Spinal cord (tissue), 9 donors: ENCODE measurements at regions not wholly inside any gene's neighbourhood (a gene's known extent, or its start where the extent isn't known, plus 50 kb on each side); places are given as distances from the start of the nearest gene placed in this dataset.
A peak's percentile ranks its signal among the peaks of the same experiment; 100 is the strongest.
"Not testable (repeated sequence)": the region's sequence is repeated elsewhere in the genome, so short reads cannot be mapped to it uniquely, and the experiment has no call there.

Experiments used
- DNase-seq, 6 donors: peaks; one replicate each; pipeline versions ENCODE4 v3.0.0 to v3.0.0-alpha.2; 2013 to 2015; ENCODE audit warnings: low spot score in 6 of 6, low read depth in 4 of 6
- H3K27ac ChIP-seq: one replicate; pipeline ENCODE4 v1.5.1; 2013; ENCODE audit warnings: low read depth, low read length, control low read depth
- H3K27me3 ChIP-seq: one replicate; pipeline ENCODE4 v1.6.1; 2013; ENCODE audit warnings: low read length; ENCODE audit not compliant: control insufficient read depth, insufficient read depth
- H3K36me3 ChIP-seq: one replicate; pipeline ENCODE4 v1.6.1; 2013; ENCODE audit warnings: low read length; ENCODE audit not compliant: control insufficient read depth, insufficient read depth
- H3K4me1 ChIP-seq: one replicate; pipeline ENCODE4 v1.6.1; 2013; ENCODE audit warnings: low read length; ENCODE audit not compliant: control insufficient read depth, insufficient read depth
- H3K4me3 ChIP-seq: one replicate; pipeline ENCODE4 v1.5.1; 2013; ENCODE audit warnings: low read depth, low read length, control low read depth
- H3K9me3 ChIP-seq: one replicate; pipeline ENCODE4 v1.6.1; 2013; ENCODE audit warnings: low read length; ENCODE audit not compliant: control insufficient read depth, insufficient read depth
- WGBS: methylation state at CpG from one replicate; pipeline ENCODE4 v1.1.5; 2013; ENCODE audit warnings: missing lambda C conversion rate; ENCODE audit not compliant: insufficient coverage; 5-methylcytosine and 5-hydroxymethylcytosine counted together
- donor health status: healthy.

DNA sequence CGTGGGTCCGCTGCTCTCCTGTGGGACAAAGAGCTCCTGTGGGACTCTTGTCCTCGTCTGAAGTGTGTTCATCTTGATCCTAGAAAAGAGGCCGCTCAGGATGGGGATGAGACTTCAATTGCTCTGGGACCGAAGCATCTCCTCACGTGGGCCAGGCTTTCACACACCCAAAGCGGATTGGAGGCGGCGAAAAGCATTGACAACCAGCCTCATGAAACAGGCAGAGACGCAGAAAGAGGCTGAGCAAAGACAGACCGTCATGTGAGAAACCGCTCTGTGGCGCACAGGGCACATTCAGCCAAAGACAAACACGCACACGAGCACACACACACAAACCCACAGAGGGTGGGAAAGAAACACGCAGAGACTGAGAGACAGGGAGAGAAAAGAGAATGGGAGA lies 479.5 kb downstream of the SPATA31A7 start:
- Histone ChIP-seq H3K27me3 (no peaks in the 10 kb centered on the region), H3K27ac (no peak overlapping the region), H3K4me1 (no peaks in the 10 kb centered on the region), H3K36me3 (no peaks in the 10 kb centered on the region), H3K4me3 (no peak overlapping the region), H3K9me3 (peaks cover 1% of the 10 kb centered on the region)
- no peak for DNase-seq
- WGBS: 80% methylated on average over 13 of the region's 16 CpGs

GRCh38 chr9:61669831-61670505 lies 480.1 kb downstream of the SPATA31A7 start:
- not testable (repeated sequence) for H3K9me3 ChIP-seq, H3K4me1 ChIP-seq, H3K27ac ChIP-seq, H3K36me3 ChIP-seq, H3K27me3 ChIP-seq, H3K4me3 ChIP-seq
- peak in 1 of 6 donors; percentile 8 for DNase-seq
- WGBS: 69% methylated on average over 45 of the region's 45 CpGs

- H3K36me3 ChIP-seq: no peaks in the 10 kb centered on the region
- H3K9me3 ChIP-seq: peaks cover 2% of the 10 kb centered on the region
- no peaks in the 10 kb centered on the region for H3K4me1 ChIP-seq
- no peak for DNase-seq
- H3K27ac ChIP-seq: no peak overlapping the region
- H3K27me3 ChIP-seq: no peaks in the 10 kb centered on the region
- 69% methylated on average over 20 of the region's 20 CpGs for WGBS
- H3K4me3 ChIP-seq: no peak overlapping the region
Observed at GRCh38 chr9:61670616-61671015, 480.8 kb downstream of the SPATA31A7 start.

GRCh38 chr9:61671276-61671973 lies 481.6 kb downstream of the SPATA31A7 start:
- Histone ChIP-seq H3K27me3 (no peaks in the 10 kb centered on the region), H3K4me3 (no peak overlapping the region), H3K4me1 (no peaks in the 10 kb centered on the region), H3K36me3 (no peaks in the 10 kb centered on the region), H3K9me3 (peaks cover 2% of the 10 kb centered on the region), H3K27ac (no peak overlapping the region)
- DNase-seq: peak in 1 of 6 donors; percentile 2
- 79% methylated on average over 44 of the region's 46 CpGs for WGBS

DNA sequence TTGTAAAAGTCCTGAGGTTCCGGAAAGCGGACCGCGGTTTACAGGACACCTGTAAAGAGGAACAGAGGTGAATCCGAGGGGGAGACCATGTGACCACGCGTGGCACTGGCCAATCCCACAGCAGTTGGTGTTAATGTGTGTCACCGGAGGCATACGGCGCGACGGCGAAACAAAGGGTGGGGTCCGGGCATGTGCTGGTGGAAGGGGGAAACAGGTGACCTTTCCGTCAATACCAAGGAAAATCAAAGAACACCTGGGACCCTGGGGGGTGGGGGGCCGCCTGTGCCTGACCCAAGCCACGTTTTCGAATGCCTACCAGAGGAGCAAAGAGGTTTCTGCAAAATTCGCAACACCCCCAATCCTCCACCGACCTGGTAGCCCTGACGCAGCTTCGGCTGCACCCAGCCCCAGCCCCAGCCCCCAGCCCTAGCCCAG lies 482.3 kb downstream of the SPATA31A7 start:
- not testable (repeated sequence) for H3K27ac ChIP-seq, H3K36me3 ChIP-seq, DNase-seq, H3K4me1 ChIP-seq, H3K9me3 ChIP-seq, H3K27me3 ChIP-seq, H3K4me3 ChIP-seq
- WGBS: 69% methylated on average over 19 of the region's 22 CpGs

- H3K4me1 ChIP-seq, H3K4me3 ChIP-seq, H3K27ac ChIP-seq, DNase-seq, H3K9me3 ChIP-seq, H3K27me3 ChIP-seq, H3K36me3 ChIP-seq: not testable (repeated sequence)
- WGBS: 76% methylated on average over 12 of the region's 16 CpGs
Observed at GRCh38 chr9:61672645-61673167, 482.9 kb downstream of the SPATA31A7 start.

GRCh38 chr9:61673247-61673646 lies 483.4 kb downstream of the SPATA31A7 start:
- no peak overlapping the region for H3K27ac ChIP-seq
- no peaks in the 10 kb centered on the region for H3K27me3 ChIP-seq
- no peaks in the 10 kb centered on the region for H3K4me1 ChIP-seq
- DNase-seq: no peak
- peaks cover 2% of the 10 kb centered on the region for H3K9me3 ChIP-seq
- no peak overlapping the region for H3K4me3 ChIP-seq
- H3K36me3 ChIP-seq: no peaks in the 10 kb centered on the region
- 63% methylated on average over 8 of the region's 13 CpGs for WGBS

DNA sequence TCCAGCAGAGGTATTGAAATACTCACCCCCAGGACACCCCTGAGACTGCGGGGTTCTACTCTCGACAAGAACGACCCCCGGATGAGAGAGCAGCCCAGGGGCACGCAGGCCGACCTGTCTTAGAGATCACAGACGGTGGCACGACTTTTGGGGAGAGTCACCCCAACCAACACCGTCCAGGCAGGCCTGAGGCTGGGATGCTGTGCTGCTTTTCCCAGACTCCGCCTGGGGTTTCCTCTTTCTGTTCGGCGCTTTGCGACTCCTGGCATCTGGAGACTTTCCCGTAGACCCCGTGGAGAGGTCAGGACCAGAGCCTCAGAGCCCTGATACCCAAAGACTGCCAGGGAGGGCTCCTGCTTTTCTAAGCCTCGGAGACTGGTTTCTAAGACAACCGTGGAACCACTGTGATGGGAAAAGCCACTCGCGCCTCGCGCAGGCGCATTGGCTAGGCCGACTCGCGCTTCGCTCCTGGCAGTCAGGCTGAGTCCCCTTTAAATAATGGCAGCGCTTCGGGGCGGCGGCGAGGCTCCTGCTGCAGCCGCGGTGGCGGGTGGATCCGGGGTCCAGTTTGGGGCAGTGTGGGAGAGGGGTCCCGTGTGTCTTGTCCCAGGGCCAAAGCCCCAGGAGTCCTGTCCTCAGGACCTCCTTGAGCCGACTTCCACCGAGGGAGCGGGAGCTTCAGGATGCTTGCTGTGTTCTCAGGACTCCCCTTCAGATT lies 484.0 kb downstream of the SPATA31A7 start:
- Histone ChIP-seq H3K4me3 (no peak overlapping the region), H3K27me3 (no peaks in the 10 kb centered on the region), H3K9me3 (peaks cover 2% of the 10 kb centered on the region), H3K36me3 (no peaks in the 10 kb centered on the region), H3K27ac (no peak overlapping the region), H3K4me1 (no peaks in the 10 kb centered on the region)
- DNase-seq: no peak
- WGBS: 74% methylated on average over 39 of the region's 39 CpGs

GRCh38 chr9:61674465-61674864 lies 484.6 kb downstream of the SPATA31A7 start:
- H3K9me3 ChIP-seq: peaks cover 2% of the 10 kb centered on the region
- H3K27me3 ChIP-seq: no peaks in the 10 kb centered on the region
- DNase-seq: no peak
- H3K36me3 ChIP-seq: no peaks in the 10 kb centered on the region
- WGBS: 79% methylated on average over 17 of the region's 18 CpGs
- no peak overlapping the region for H3K4me3 ChIP-seq
- no peak overlapping the region for H3K27ac ChIP-seq
- H3K4me1 ChIP-seq: no peaks in the 10 kb centered on the region
